ENCODE measurements at regions not wholly inside any gene's neighbourhood (a gene's known extent, or its start where the extent isn't known, plus 50 kb on each side); places are given as distances from the start of the nearest gene placed in this dataset.

- TF ChIP-seq TAF1 (IDR thresholded peaks at IDR 0.05; ENCODE audit: low read depth, low read length) (no peak), POLR2A (IDR thresholded peaks at IDR 0.05; ENCODE audit: low read depth, low read length) (no peak), POLR2AphosphoS5 (IDR thresholded peaks at IDR 0.05; ENCODE audit: low read depth, low read length) (no peak), POU2F2 (IDR thresholded peaks at IDR 0.05; ENCODE audit: low read depth, low read length) (no peak), SPI1 (IDR thresholded peaks at IDR 0.05; ENCODE audit: low read depth, low read length) (no peak), PAX5 (IDR thresholded peaks at IDR 0.05; ENCODE audit: insufficient read depth, low read length, severe bottlenecking) (no peak)
Measured at GRCh38 chr11:111088847-111089355, 156.6 kb upstream of the POU2AF2 start.

Data from GM12891 (cell line).